ENCODE measurements at regions not wholly inside any gene's neighbourhood (a gene's known extent, or its start where the extent isn't known, plus 50 kb on each side); places are given as distances from the start of the nearest gene placed in this dataset.

GRCh38 chr9:129467739-129468666 is 152.9 kb downstream of the C9orf50 start:
- intact Hi-C loops (cut with micrococcal nuclease; ENCODE audit: unreplicated experiment), result no loop called here

GRCh38 chr9:129467004-129467588 is 153.8 kb downstream of the C9orf50 start:
- ChIA-PET CTCF (no interaction called here), POLR2A (ENCODE audit: unreplicated experiment) (no interaction called here)
- Histone ChIP-seq H3K27ac (no peak overlapping the region), H4K20me1 (ENCODE audit: insufficient read depth) (no peaks in the 10 kb centered on the region), H3K9me2 (ENCODE audit: insufficient read depth) (no peaks in the 10 kb centered on the region), H3K4me3 (no peak overlapping the region), H3F3A (ENCODE audit: insufficient read depth, low read depth) (0 out of 2 replicates have a peak, but pooled peaks cover 15% of the 10 kb centered on the region), H2AFZ (no peak overlapping the region), H3K4me1 (replicated peaks; ENCODE audit: insufficient read depth) (peaks cover 31% of the 10 kb centered on the region), H3K79me2 (ENCODE audit: low read depth) (no peaks in the 10 kb centered on the region), H3K36me3 (ENCODE audit: low read depth) (no peaks in the 10 kb centered on the region), H3K4me2 (no peak overlapping the region), H3K27me3 (ENCODE audit: insufficient read depth, low read depth) (no peaks in the 10 kb centered on the region), H3K9me3 (ENCODE audit: insufficient read depth, low read depth) (no peaks in the 10 kb centered on the region)
- no TSS peak for BruUV-seq (replicated peaks)
- intact Hi-C loops (cut with micrococcal nuclease; ENCODE audit: unreplicated experiment), result no loop called here
- TF ChIP-seq EZH2 (IDR thresholded peaks at IDR 0.05; ENCODE audit: low read depth), result no peak
- no peak for TF ChIP-seq CTCF (conservative IDR thresholded peaks at IDR 0.05)
- DNase-seq, result no peak

More at GRCh38 chr9:129467739-129468666, 152.9 kb downstream of the C9orf50 start:
- Histone ChIP-seq H3K79me2 (ENCODE audit: low read depth) (no peaks in the 10 kb centered on the region), H3K4me1 (replicated peaks; ENCODE audit: insufficient read depth) (peaks cover 27% of the 10 kb centered on the region), H3K27me3 (ENCODE audit: insufficient read depth, low read depth) (no peaks in the 10 kb centered on the region), H2AFZ (no peak overlapping the region), H3K9me2 (ENCODE audit: insufficient read depth) (no peaks in the 10 kb centered on the region), H3K4me3 (no peak overlapping the region), H3K4me2 (no peak overlapping the region), H3F3A (ENCODE audit: insufficient read depth, low read depth) (0 out of 2 replicates have a peak, but pooled peaks cover 15% of the 10 kb centered on the region), H3K9me3 (ENCODE audit: insufficient read depth, low read depth) (no peaks in the 10 kb centered on the region), H3K27ac (no peak overlapping the region), H4K20me1 (ENCODE audit: insufficient read depth) (no peaks in the 10 kb centered on the region), H3K36me3 (ENCODE audit: low read depth) (no peaks in the 10 kb centered on the region)
- DNase-seq, result no peak
- TF ChIP-seq CTCF (conservative IDR thresholded peaks at IDR 0.05) (no peak), EZH2 (IDR thresholded peaks at IDR 0.05; ENCODE audit: low read depth) (no peak)
- ChIA-PET CTCF (no interaction called here), POLR2A (ENCODE audit: unreplicated experiment) (no interaction called here)
- no TSS peak for BruUV-seq (replicated peaks)

- intact Hi-C loops (cut with micrococcal nuclease; ENCODE audit: unreplicated experiment), result no loop called here
- TF ChIP-seq EZH2 (IDR thresholded peaks at IDR 0.05; ENCODE audit: low read depth) (no peak), CTCF (conservative IDR thresholded peaks at IDR 0.05) (no peak)
- no TSS peak for BruUV-seq (replicated peaks)
- no peak for DNase-seq
- Histone ChIP-seq H4K20me1 (ENCODE audit: insufficient read depth) (no peaks in the 10 kb centered on the region), H3F3A (ENCODE audit: insufficient read depth, low read depth) (peaks cover 17% of the 10 kb centered on the region), H3K4me1 (replicated peaks; ENCODE audit: insufficient read depth) (peaks cover 40% of the 10 kb centered on the region), H3K27me3 (ENCODE audit: insufficient read depth, low read depth) (no peaks in the 10 kb centered on the region), H3K9me2 (ENCODE audit: insufficient read depth) (no peaks in the 10 kb centered on the region), H3K4me3 (no peak overlapping the region), H3K79me2 (ENCODE audit: low read depth) (no peaks in the 10 kb centered on the region), H2AFZ (no peak overlapping the region), H3K27ac (no peak overlapping the region), H3K36me3 (ENCODE audit: low read depth) (no peaks in the 10 kb centered on the region), H3K9me3 (ENCODE audit: insufficient read depth, low read depth) (no peaks in the 10 kb centered on the region), H3K4me2 (no peak overlapping the region)
- POLR2A ChIA-PET (ENCODE audit: unreplicated experiment), result interaction anchor here (0.6 kb wide), 1 partner anchor 11 kb away, joined by 4 read pairs; no protein-coding TSS in a partner anchor
- CTCF ChIA-PET, result no interaction called here
Observed at GRCh38 chr9:129465834-129466535, 154.9 kb downstream of the C9orf50 start.
